HEK293 (cell line): ENCODE measurements at regions not wholly inside any gene's neighbourhood (a gene's known extent, or its start where the extent isn't known, plus 50 kb on each side); places are given as distances from the start of the nearest gene placed in this dataset.

ENCODE experiments used
- CTCF ChIA-PET: fragments of 350-600 bp; formaldehyde crosslinking; extraction: SDS; loops from one replicate; lab custom pipeline; 2021; ENCODE audit warnings: antibody characterized with exemption; lab: Yijun Ruan, JAX
- POLR2A ChIA-PET: fragments of 300-600 bp; formaldehyde crosslinking; extraction: SDS; loops from one replicate; lab custom pipeline; 2020; ENCODE audit warnings: antibody characterized with exemption, inconsistent platforms; lab: Yijun Ruan, JAX
- H3K27ac ChIP-seq: fragments of 200-500 bp; sonication (Bioruptor generic); 2 replicates; pipeline ENCODE4 v1.5.1; 2014; ENCODE audit warnings: low read depth, low read length, control low read depth, inconsistent platforms; ENCODE audit errors: extremely low read depth
- H3K36me3 ChIP-seq, 2 experiments: fragments of 200-500 bp in 1 of 2; sonication (Bioruptor generic) in 1 of 2; 1 replicate in 1 of 2; 2 replicates in 1 of 2; pipeline ENCODE4 v1.5.1; 2014 to 2017; ENCODE audit warnings: inconsistent platforms in 2 of 2, low read length in 2 of 2; ENCODE audit not compliant: control insufficient read depth in 2 of 2, insufficient read depth in 1 of 2
- H3K4me1 ChIP-seq: fragments of 200-500 bp; sonication (Bioruptor generic); 2 replicates; pipeline ENCODE4 v1.5.1; 2014; ENCODE audit warnings: mild to moderate bottlenecking, low read length, inconsistent platforms; ENCODE audit not compliant: control insufficient read depth, insufficient read depth
- H3K4me3 ChIP-seq: 2 replicates; pipeline ENCODE4 v1.5.1; 2011; ENCODE audit warnings: low read depth, mild to moderate bottlenecking, control low read depth, low read length, moderate library complexity
- H3K9me3 ChIP-seq: fragments of 200-500 bp; sonication (Bioruptor generic); 2 replicates; pipeline ENCODE4 v1.5.1; 2014; ENCODE audit warnings: low read depth, low read length, inconsistent platforms; ENCODE audit not compliant: control insufficient read depth, insufficient read depth
- EGR2 ChIP-seq: fragments of 450-650 bp; formaldehyde crosslinking; IDR thresholded peaks from 2 replicates; pipeline ENCODE4 v1.5.1; 2016; ENCODE audit warnings: low read depth, missing biosample characterization, missing genetic modification characterization
- GFI1B ChIP-seq: fragments of 450-650 bp; formaldehyde crosslinking; IDR thresholded peaks from 2 replicates; pipeline ENCODE4 v1.5.1; 2016; ENCODE audit warnings: missing biosample characterization, missing genetic modification characterization
- HOXA7 ChIP-seq: sonication (generic); formaldehyde crosslinking; IDR thresholded peaks from 2 replicates; pipeline ENCODE4 v1.8.1; 2022; ENCODE audit warnings: missing genetic modification reagents, borderline replicate concordance
- IKZF3 ChIP-seq: fragments of 450-650 bp; IDR thresholded peaks from 2 replicates; pipeline ENCODE4 v1.5.0; 2018; ENCODE audit warnings: missing biosample characterization, mild to moderate bottlenecking, missing genetic modification characterization, moderate library complexity
- SP7 ChIP-seq: fragments of 450-650 bp; formaldehyde crosslinking; IDR thresholded peaks from 2 replicates; pipeline ENCODE4 v1.5.1; 2016; ENCODE audit warnings: missing biosample characterization, missing genetic modification characterization
- ZBTB17 ChIP-seq: fragments of 450-650 bp; formaldehyde crosslinking; IDR thresholded peaks from 2 replicates; pipeline ENCODE4 v1.5.1; 2016; ENCODE audit warnings: missing biosample characterization, missing genetic modification characterization
- ZNF221 ChIP-seq: fragments of 450-650 bp; formaldehyde crosslinking; IDR thresholded peaks from 2 replicates; pipeline ENCODE4 v1.5.1; 2017; ENCODE audit warnings: missing biosample characterization, missing genetic modification characterization, borderline replicate concordance
- ZNF266 ChIP-seq: fragments of 450-650 bp; formaldehyde crosslinking; IDR thresholded peaks from 2 replicates; pipeline ENCODE4 v1.5.1; 2016; ENCODE audit warnings: missing biosample characterization, missing genetic modification characterization, low read depth
- ZNF311 ChIP-seq: fragments of 450-650 bp; formaldehyde crosslinking; IDR thresholded peaks from 2 replicates; pipeline ENCODE4 v1.5.1; 2017; ENCODE audit warnings: missing biosample characterization, missing genetic modification characterization, borderline replicate concordance
- ZNF473 ChIP-seq: fragments of 450-650 bp; formaldehyde crosslinking; IDR thresholded peaks from 2 replicates; pipeline ENCODE4 v1.5.1; 2017; ENCODE audit warnings: missing biosample characterization, missing genetic modification characterization
- ZNF561 ChIP-seq: fragments of 450-650 bp; IDR thresholded peaks from 2 replicates; pipeline ENCODE4 v1.5.1; 2018; ENCODE audit warnings: missing biosample characterization, missing genetic modification characterization, borderline replicate concordance
- ZNF571 ChIP-seq: fragments of 450-650 bp; formaldehyde crosslinking; IDR thresholded peaks from 2 replicates; pipeline ENCODE4 v1.5.0; 2017; ENCODE audit warnings: missing biosample characterization, missing genetic modification characterization
- ZNF658 ChIP-seq: fragments of 450-650 bp; formaldehyde crosslinking; IDR thresholded peaks from 2 replicates; pipeline ENCODE4; 2016; ENCODE audit warnings: missing biosample characterization, missing genetic modification characterization
- ZNF670 ChIP-seq: fragments of 450-650 bp; formaldehyde crosslinking; IDR thresholded peaks from 2 replicates; pipeline ENCODE4 v1.5.1; 2016; ENCODE audit warnings: missing biosample characterization, missing genetic modification characterization, low read depth
- ZNF747 ChIP-seq: fragments of 450-650 bp; formaldehyde crosslinking; IDR thresholded peaks from 2 replicates; pipeline ENCODE4 v1.5.1; 2016; ENCODE audit warnings: missing biosample characterization, missing genetic modification characterization
- ZNF777 ChIP-seq: fragments of 450-650 bp; formaldehyde crosslinking; IDR thresholded peaks from 2 replicates; pipeline ENCODE4 v1.5.1; 2017; ENCODE audit warnings: missing biosample characterization, missing genetic modification characterization, borderline replicate concordance
- ZSCAN30 ChIP-seq: fragments of 450-650 bp; IDR thresholded peaks from 2 replicates; pipeline ENCODE4 v1.5.1; 2018; ENCODE audit warnings: missing biosample characterization, mild to moderate bottlenecking, missing genetic modification characterization, moderate library complexity
- TF ChIP-seq, protein P1 (sequence below): fragments of 450-650 bp; formaldehyde crosslinking; IDR thresholded peaks from 2 replicates; pipeline ENCODE4 v1.5.1; 2016; ENCODE audit warnings: missing biosample characterization, missing genetic modification characterization
- TF ChIP-seq, protein P2 (sequence below): fragments of 450-650 bp; formaldehyde crosslinking; conservative IDR thresholded peaks from 2 replicates; pipeline ENCODE4 v1.5.1; 2016; ENCODE audit warnings: low read depth, missing biosample characterization, missing genetic modification characterization
- TF ChIP-seq, protein P3 (sequence below): fragments of 450-650 bp; formaldehyde crosslinking; IDR thresholded peaks from 2 replicates; pipeline ENCODE4 v1.5.1; 2017; ENCODE audit warnings: missing biosample characterization, missing genetic modification characterization
- TF ChIP-seq, protein P4 (sequence below): fragments of 450-650 bp; formaldehyde crosslinking; IDR thresholded peaks from 2 replicates; pipeline ENCODE4 v1.5.1; 2016; ENCODE audit warnings: missing biosample characterization, missing genetic modification characterization, low read depth

DNA sequence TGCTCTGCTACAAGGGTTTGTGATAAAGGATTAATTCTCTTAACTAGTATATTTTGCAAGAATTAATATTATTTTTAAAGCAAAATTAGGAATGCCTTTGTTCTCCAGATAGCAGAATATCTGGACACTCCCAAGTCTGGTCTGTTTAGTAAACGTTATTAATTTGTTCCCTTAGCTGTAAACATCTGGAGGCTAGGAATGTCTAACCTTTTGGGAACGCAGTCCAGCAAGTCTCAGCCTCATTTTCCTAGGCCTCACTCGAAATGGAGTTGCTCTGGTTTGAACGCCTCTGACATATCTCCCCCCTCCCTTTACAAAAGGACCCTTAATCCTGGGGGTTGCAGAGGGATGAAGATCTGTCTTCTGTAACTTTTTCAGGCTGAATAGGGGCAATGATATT is 59.3 kb upstream of the WNT7A start:
- no peak for TF ChIP-seq ZNF747 (tag by site-specific recombination)
- TF ChIP-seq, protein P1, sequence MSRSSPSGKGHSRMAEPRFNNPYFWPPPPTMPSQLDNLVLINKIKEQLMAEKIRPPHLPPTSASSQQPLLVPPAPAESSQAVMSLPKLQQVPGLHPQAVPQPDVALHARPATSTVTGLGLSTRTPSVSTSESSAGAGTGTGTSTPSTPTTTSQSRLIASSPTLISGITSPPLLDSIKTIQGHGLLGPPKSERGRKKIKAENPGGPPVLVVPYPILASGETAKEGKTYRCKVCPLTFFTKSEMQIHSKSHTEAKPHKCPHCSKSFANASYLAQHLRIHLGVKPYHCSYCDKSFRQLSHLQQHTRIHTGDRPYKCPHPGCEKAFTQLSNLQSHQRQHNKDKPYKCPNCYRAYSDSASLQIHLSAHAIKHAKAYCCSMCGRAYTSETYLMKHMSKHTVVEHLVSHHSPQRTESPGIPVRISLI (tag by site-specific recombination), result no peak
- no peak for TF ChIP-seq ZNF221
- no peak for TF ChIP-seq ZNF311
- no peak for TF ChIP-seq HOXA7 (CRISPR knock-in tag)
- TF ChIP-seq, protein P2, sequence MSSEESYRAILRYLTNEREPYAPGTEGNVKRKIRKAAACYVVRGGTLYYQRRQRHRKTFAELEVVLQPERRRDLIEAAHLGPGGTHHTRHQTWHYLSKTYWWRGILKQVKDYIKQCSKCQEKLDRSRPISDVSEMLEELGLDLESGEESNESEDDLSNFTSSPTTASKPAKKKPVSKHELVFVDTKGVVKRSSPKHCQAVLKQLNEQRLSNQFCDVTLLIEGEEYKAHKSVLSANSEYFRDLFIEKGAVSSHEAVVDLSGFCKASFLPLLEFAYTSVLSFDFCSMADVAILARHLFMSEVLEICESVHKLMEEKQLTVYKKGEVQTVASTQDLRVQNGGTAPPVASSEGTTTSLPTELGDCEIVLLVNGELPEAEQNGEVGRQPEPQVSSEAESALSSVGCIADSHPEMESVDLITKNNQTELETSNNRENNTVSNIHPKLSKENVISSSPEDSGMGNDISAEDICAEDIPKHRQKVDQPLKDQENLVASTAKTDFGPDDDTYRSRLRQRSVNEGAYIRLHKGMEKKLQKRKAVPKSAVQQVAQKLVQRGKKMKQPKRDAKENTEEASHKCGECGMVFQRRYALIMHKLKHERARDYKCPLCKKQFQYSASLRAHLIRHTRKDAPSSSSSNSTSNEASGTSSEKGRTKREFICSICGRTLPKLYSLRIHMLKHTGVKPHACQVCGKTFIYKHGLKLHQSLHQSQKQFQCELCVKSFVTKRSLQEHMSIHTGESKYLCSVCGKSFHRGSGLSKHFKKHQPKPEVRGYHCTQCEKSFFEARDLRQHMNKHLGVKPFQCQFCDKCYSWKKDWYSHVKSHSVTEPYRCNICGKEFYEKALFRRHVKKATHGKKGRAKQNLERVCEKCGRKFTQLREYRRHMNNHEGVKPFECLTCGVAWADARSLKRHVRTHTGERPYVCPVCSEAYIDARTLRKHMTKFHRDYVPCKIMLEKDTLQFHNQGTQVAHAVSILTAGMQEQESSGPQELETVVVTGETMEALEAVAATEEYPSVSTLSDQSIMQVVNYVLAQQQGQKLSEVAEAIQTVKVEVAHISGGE, result no peak
- no peak for TF ChIP-seq ZNF561
- no peak for TF ChIP-seq ZNF658 (tag by site-specific recombination)
- no peak for TF ChIP-seq ZNF473 (tag by site-specific recombination)
- TF ChIP-seq IKZF3 (tag by site-specific recombination), result no peak
- TF ChIP-seq, protein P3, sequence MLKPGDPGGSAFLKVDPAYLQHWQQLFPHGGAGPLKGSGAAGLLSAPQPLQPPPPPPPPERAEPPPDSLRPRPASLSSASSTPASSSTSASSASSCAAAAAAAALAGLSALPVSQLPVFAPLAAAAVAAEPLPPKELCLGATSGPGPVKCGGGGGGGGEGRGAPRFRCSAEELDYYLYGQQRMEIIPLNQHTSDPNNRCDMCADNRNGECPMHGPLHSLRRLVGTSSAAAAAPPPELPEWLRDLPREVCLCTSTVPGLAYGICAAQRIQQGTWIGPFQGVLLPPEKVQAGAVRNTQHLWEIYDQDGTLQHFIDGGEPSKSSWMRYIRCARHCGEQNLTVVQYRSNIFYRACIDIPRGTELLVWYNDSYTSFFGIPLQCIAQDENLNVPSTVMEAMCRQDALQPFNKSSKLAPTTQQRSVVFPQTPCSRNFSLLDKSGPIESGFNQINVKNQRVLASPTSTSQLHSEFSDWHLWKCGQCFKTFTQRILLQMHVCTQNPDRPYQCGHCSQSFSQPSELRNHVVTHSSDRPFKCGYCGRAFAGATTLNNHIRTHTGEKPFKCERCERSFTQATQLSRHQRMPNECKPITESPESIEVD, result no peak
- no peak for TF ChIP-seq ZNF266 (tag by site-specific recombination)
- no peak for TF ChIP-seq ZNF571 (tag by site-specific recombination)
- TF ChIP-seq SP7 (tag by site-specific recombination), result no peak
- TF ChIP-seq, protein P4, sequence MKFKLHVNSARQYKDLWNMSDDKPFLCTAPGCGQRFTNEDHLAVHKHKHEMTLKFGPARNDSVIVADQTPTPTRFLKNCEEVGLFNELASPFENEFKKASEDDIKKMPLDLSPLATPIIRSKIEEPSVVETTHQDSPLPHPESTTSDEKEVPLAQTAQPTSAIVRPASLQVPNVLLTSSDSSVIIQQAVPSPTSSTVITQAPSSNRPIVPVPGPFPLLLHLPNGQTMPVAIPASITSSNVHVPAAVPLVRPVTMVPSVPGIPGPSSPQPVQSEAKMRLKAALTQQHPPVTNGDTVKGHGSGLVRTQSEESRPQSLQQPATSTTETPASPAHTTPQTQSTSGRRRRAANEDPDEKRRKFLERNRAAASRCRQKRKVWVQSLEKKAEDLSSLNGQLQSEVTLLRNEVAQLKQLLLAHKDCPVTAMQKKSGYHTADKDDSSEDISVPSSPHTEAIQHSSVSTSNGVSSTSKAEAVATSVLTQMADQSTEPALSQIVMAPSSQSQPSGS, result no peak
- TF ChIP-seq ZBTB17, result no peak
- TF ChIP-seq ZSCAN30 (tag by site-specific recombination), result no peak
- no peak for TF ChIP-seq EGR2 (tag by site-specific recombination)
- no peak for TF ChIP-seq ZNF777
- Histone ChIP-seq H3K27ac (no peak overlapping the region), H3K4me1 (no peaks in the 10 kb centered on the region), H3K9me3 (no peaks in the 10 kb centered on the region), H3K36me3 (no peaks in the 10 kb centered on the region), H3K4me3 (no peak overlapping the region)
- ChIA-PET POLR2A (no interaction called here), CTCF (no interaction called here)

DNA sequence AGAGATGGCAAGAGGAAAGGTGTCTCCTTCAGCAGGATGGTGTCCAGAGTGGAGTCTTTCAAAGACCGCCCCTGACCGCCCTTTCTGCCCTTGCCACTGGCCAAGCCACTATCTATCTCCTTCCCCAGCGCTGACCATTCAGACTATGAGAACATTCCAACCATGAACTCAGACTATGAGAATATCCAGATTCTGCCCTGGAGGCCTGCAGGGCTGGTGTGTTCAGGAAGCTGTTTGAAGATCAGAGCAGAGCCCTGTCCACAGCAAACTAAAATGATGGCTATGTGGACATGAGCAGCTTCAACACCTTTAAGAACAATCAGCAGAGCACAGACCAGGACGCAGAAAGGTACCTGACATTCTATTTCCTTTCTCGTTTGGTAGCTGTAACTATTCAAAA is 57.3 kb upstream of the WNT7A start:
- POLR2A ChIA-PET, result no interaction called here
- Histone ChIP-seq H3K27ac (no peak overlapping the region), H3K4me3 (no peak overlapping the region), H3K36me3 (no peaks in the 10 kb centered on the region), H3K9me3 (no peaks in the 10 kb centered on the region), H3K4me1 (no peaks in the 10 kb centered on the region)
- CTCF ChIA-PET, result no interaction called here
- TF ChIP-seq ZNF670 (tag by site-specific recombination) (no peak), GFI1B (tag by site-specific recombination) (no peak)
